GM12872 (cell line): ENCODE measurements at regions not wholly inside any gene's neighbourhood (a gene's known extent, or its start where the extent isn't known, plus 50 kb on each side); places are given as distances from the start of the nearest gene placed in this dataset.

Experiments used
- TF ChIP-seq, protein P1 (sequence below): IDR thresholded peaks from 3 replicates; pipeline ENCODE4 v1.5.1; 2011; ENCODE audit warnings: low read depth, mild to moderate bottlenecking, low read length, moderate library complexity; ENCODE audit not compliant: insufficient read depth

DNA sequence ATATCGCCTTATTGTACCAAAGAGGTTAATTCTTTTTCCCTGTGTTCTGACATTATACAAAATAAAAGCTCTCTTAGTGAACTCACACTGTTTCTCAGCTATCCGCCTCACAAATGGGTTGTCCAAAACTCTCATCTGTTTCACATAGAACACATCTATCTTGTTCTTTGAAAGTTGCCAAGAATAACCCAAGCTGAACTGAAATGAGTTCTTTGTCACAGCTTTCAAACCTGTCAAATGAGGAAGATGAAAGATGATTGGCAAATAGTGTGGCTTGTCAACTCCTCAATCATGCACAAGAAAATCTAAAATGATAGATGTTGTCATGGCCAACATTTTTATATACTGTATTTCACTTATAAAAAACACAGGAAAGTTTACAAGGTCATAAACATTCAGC is 168.1 kb upstream of the OSTN start:
- TF ChIP-seq, protein P1, sequence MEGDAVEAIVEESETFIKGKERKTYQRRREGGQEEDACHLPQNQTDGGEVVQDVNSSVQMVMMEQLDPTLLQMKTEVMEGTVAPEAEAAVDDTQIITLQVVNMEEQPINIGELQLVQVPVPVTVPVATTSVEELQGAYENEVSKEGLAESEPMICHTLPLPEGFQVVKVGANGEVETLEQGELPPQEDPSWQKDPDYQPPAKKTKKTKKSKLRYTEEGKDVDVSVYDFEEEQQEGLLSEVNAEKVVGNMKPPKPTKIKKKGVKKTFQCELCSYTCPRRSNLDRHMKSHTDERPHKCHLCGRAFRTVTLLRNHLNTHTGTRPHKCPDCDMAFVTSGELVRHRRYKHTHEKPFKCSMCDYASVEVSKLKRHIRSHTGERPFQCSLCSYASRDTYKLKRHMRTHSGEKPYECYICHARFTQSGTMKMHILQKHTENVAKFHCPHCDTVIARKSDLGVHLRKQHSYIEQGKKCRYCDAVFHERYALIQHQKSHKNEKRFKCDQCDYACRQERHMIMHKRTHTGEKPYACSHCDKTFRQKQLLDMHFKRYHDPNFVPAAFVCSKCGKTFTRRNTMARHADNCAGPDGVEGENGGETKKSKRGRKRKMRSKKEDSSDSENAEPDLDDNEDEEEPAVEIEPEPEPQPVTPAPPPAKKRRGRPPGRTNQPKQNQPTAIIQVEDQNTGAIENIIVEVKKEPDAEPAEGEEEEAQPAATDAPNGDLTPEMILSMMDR, result no peak

DNA sequence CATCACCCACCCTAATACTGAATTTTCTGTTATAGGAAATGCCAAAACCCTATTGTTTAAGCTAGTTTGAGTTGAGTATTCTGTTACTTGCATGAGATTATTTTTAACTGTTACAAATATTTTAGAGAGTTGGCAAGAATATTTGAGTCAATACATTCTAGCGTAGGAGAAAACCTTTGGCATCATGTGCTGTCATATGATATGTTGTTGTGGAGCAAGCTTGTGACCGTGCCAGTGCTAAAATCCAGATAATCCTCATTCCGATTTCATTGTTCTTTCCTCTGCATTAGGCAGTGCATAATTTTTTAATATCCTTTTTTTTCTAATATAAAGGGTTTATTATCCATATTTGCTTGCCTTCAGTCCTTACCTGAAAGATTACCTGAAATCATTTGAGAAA is 168.0 kb upstream of the GMNC start:
- TF ChIP-seq, protein P1, result no peak

DNA sequence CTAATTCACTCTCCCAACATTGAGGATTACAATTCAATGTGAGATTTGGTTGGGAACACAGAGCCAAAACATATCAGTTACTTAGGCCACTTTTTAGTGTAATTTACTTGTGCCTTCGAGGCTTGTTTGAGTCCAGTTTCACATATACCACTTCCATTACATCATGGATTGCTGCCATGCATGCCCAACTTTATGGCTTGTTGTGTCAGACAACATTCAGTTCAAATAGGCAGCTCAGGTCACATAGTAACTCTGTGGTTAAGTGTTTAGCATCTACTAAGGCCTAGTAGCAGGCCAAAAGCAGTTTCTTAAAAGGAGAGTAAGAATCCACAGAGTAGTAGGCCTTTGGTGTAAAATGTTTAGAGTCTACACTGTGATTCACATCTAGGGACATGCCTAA is 164.3 kb upstream of the GMNC start:
- TF ChIP-seq, protein P1, result no peak

DNA sequence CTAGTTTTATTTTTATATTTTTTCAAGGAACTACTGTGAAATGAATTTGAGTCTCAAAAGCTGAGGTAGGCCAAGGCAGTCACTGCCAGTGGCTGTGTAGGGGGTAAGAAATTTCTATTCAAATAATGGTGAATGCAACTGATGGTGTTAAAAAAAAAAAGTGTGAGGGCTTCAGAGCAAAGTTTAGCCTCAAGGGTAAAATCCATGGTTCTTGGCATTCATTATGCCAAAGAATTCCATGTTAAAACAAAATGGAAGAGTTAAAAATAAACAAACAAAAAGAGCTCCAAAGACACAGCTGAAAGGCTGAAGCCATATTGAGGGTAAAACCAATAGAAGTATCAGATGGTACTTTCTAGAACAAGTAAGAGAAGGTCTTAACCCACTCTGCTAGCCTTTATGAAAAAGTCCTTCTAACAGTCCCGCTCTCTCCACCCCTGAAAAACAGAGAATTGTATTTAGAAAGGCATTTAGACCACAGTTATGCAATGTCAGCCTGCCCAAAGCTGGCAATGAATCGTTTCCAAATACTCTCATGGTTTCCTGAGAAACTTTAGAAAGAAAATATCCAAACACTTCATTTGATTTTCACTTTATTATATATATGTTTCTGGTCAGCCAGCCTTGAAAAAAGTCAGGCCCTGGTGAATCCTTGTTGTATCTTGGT is 158.4 kb upstream of the GMNC start:
- TF ChIP-seq, protein P1, result no peak

DNA sequence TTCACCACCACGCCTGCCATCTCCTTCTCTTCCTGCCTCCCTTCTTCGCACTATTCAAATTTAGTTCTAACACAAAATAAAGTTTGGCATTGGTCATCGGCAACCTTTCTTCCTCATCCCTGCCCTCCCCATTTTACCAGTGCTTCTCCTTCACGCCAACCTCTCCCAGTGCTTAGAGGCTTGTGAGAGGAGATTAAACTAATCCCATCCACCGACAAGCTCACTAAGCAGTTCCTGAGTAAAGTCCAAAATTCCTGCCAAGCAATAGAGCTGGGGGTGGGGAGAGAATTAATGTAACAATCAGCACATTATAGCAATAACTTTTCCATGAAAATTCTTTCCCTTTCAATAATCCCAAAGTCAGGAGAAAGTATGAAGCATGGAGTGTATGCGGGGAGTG is 157.4 kb upstream of the GMNC start:
- TF ChIP-seq, protein P1, result no peak

DNA sequence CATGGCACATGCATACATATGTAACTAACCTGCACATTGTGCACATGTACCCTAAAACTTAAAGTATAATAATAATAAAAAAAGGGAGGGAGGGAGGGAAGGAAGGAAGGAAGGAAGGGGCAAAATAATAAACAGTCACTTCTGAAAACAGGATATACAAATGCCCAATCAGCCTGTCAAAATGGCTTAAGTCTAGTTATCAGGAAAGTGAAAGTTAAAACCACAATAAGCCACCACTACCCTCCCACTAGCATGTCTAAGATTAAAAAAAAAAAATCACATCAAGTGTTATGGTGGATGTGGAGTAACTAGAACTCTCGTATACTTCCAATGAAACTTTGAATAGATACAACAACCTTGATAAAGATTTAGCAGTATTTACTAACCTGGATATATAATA is 145.6 kb upstream of the GMNC start:
- TF ChIP-seq, protein P1, result no peak

DNA sequence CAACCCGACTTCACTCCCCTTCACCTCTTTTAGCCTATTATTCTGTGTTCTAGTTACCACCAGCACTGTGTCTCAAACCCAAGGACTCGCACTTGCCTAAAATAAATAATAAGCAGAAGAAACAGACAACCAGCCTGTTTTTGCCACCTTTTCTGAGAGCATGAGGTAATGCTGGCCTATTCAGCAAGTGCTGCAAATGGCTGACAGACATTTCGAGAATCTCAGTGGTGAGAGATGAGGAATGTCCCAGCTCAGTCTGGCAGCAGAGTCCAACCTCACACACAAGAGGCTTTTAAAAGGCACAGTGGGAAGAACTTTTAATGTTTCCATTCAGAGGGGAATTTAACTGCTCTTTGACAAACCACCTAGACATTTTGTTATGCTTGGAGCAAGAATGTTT is 143.3 kb upstream of the GMNC start:
- TF ChIP-seq, protein P1, result no peak
